ENCODE measurements at regions not wholly inside any gene's neighbourhood (a gene's known extent, or its start where the extent isn't known, plus 50 kb on each side); places are given as distances from the start of the nearest gene placed in this dataset. TPM values are rescaled to one million over a fixed set of nuclear protein-coding genes. Genes with fewer than 3 reads are reported as not detected.
"Not testable (repeated sequence)": the region's sequence is repeated elsewhere in the genome, so short reads cannot be mapped to it uniquely, and the experiment has no call there.

- Histone ChIP-seq H3K4me3 (no peak overlapping the region), H3K27me3 (no peaks in the 10 kb centered on the region), H3K4me2 (no peak overlapping the region), H4K20me1 (ENCODE audit: insufficient read depth, poor library complexity, severe bottlenecking) (no peaks in the 10 kb centered on the region), H3K4me1 (ENCODE audit: insufficient read depth) (no peaks in the 10 kb centered on the region), H3K9me2 (replicated peaks; ENCODE audit: insufficient read depth) (no peaks in the 10 kb centered on the region), H3K9me3 (ENCODE audit: low read depth) (no peaks in the 10 kb centered on the region), H2AFZ (no peak overlapping the region), H3K36me3 (replicated peaks; ENCODE audit: insufficient read depth, low read depth) (no peaks in the 10 kb centered on the region), H3K27ac (no peak overlapping the region), H3K79me2 (no peaks in the 10 kb centered on the region)
- no peak for DNase-seq (ENCODE audit: low spot score)
- TF ChIP-seq CTCF (IDR thresholded peaks at IDR 0.05; ENCODE audit: poor library complexity) (no peak), EZH2phosphoT487 (IDR thresholded peaks at IDR 0.05; ENCODE audit: low read depth, severe bottlenecking, unreplicated experiment) (no peak), EZH2 (IDR thresholded peaks at IDR 0.05; ENCODE audit: borderline replicate concordance) (no peak)
- 79% methylated on average over 6 of the region's 6 CpGs for WGBS (ENCODE audit: low lambda C conversion rate, missing lambda C conversion rate)
Measured at GRCh38 chr13:50766013-50766412, 77.5 kb downstream of the DLEU7 start.

- H3K79me2 ChIP-seq: no peaks in the 10 kb centered on the region
- no peak overlapping the region for H2AFZ ChIP-seq
- no peaks in the 10 kb centered on the region for H3K9me2 ChIP-seq (replicated peaks; ENCODE audit: insufficient read depth)
- H3K9me3 ChIP-seq (ENCODE audit: low read depth): no peaks in the 10 kb centered on the region
- H3K27ac ChIP-seq: no peak overlapping the region
- no peaks in the 10 kb centered on the region for H3K4me1 ChIP-seq (ENCODE audit: insufficient read depth)
- DNase-seq (ENCODE audit: low spot score): no peak
- WGBS (ENCODE audit: low lambda C conversion rate, missing lambda C conversion rate): 87% methylated on average over 3 of the region's 3 CpGs
- H3K36me3 ChIP-seq (replicated peaks; ENCODE audit: insufficient read depth, low read depth): no peaks in the 10 kb centered on the region
- no peaks in the 10 kb centered on the region for H4K20me1 ChIP-seq (ENCODE audit: insufficient read depth, poor library complexity, severe bottlenecking)
- no peaks in the 10 kb centered on the region for H3K27me3 ChIP-seq
- H3K4me3 ChIP-seq: no peak overlapping the region
- no peak overlapping the region for H3K4me2 ChIP-seq
- no peak for TF ChIP-seq EZH2phosphoT487 (IDR thresholded peaks at IDR 0.05; ENCODE audit: low read depth, severe bottlenecking, unreplicated experiment)
- no peak for TF ChIP-seq CTCF (IDR thresholded peaks at IDR 0.05; ENCODE audit: poor library complexity)
- no peak for TF ChIP-seq EZH2 (IDR thresholded peaks at IDR 0.05; ENCODE audit: borderline replicate concordance)
Measured at GRCh38 chr13:50766695-50767094, 76.8 kb downstream of the DLEU7 start.

- H3K4me3 ChIP-seq; H2AFZ ChIP-seq; DNase-seq (ENCODE audit: low spot score); H3K27ac ChIP-seq; H3K4me2 ChIP-seq; H3K4me1 ChIP-seq (ENCODE audit: insufficient read depth); H3K9me3 ChIP-seq (ENCODE audit: low read depth); H3K9me2 ChIP-seq (replicated peaks; ENCODE audit: insufficient read depth); H3K27me3 ChIP-seq; H4K20me1 ChIP-seq (ENCODE audit: insufficient read depth, poor library complexity, severe bottlenecking); H3K36me3 ChIP-seq (replicated peaks; ENCODE audit: insufficient read depth, low read depth); H3K79me2 ChIP-seq: not testable (repeated sequence)
- WGBS (ENCODE audit: low lambda C conversion rate, missing lambda C conversion rate): 95% methylated on average over 9 of the region's 9 CpGs
Measured at GRCh38 chr13:50772881-50773280, 70.6 kb downstream of the DLEU7 start.

Small RNAs in the stretch of these regions (small RNA-seq; reads per million reads assigned to genes)
- gene RF02109 (not detected), gene RF02110 (not detected)

Measured in hepatocyte (in vitro differentiated cells).